Heart left ventricle (tissue), 16 donors: ENCODE measurements at regions not wholly inside any gene's neighbourhood (a gene's known extent, or its start where the extent isn't known, plus 50 kb on each side); places are given as distances from the start of the nearest gene placed in this dataset.
"Not testable (repeated sequence)": the region's sequence is repeated elsewhere in the genome, so short reads cannot be mapped to it uniquely, and the experiment has no call there.

Experiments
- ATAC-seq, 4 donors: fragments of 200-7000 bp; cut with Tn5 transposase; one replicate each; pipeline ENCODE4 v1.9.1; 2020 to 2022; ENCODE audit warnings: moderate library complexity in 4 of 4, mild to moderate bottlenecking in 3 of 4, moderate number of reproducible peaks in 1 of 4
- DNase-seq, 5 donors: peaks; one replicate each; pipeline ENCODE4 v3.0.0-alpha.2; 2020
- H3K27ac ChIP-seq, 12 donors: fragments of 200-600 bp; sonication (generic) in 4 of 12; one replicate each; pipeline versions ENCODE4 v1.5.0 to v1.8.0; 2016 to 2022; ENCODE audit warnings: mild to moderate bottlenecking in 2 of 12
- H3K27me3 ChIP-seq, 9 donors: fragments of 200-600 bp; sonication (generic) in 2 of 9; one replicate each; pipeline versions ENCODE4 v1.5.1 to v1.8.0; 2016 to 2022; ENCODE audit warnings: mild to moderate bottlenecking in 3 of 9
- H3K36me3 ChIP-seq, 9 donors: fragments of 200-600 bp; sonication (generic) in 2 of 9; one replicate each; pipeline versions ENCODE4 v1.5.0 to v1.8.0; 2018 to 2022; ENCODE audit warnings: mild to moderate bottlenecking in 2 of 9
- H3K4me1 ChIP-seq, 12 donors: fragments of 200-600 bp; sonication (generic) in 4 of 12; one replicate each; pipeline versions ENCODE4 v1.5.0 to v1.8.0; 2016 to 2022; ENCODE audit warnings: mild to moderate bottlenecking in 3 of 12
- H3K4me3 ChIP-seq, 12 donors: fragments of 200-600 bp; sonication (generic) in 4 of 12; one replicate each; pipeline versions ENCODE4 v1.5.0 to v1.8.0; 2017 to 2022; ENCODE audit warnings: mild to moderate bottlenecking in 9 of 12, moderate library complexity in 4 of 12
- H3K9me3 ChIP-seq, 12 donors: fragments of 200-600 bp; sonication (generic) in 4 of 12; one replicate each; pipeline versions ENCODE4 v1.5.0 to v1.8.0; 2016 to 2022; ENCODE audit warnings: mild to moderate bottlenecking in 1 of 12
- POLR2A ChIP-seq, 2 donors: fragments of 450-650 bp; IDR thresholded peaks; one replicate each; pipeline ENCODE4 v1.6.1; 2017; ENCODE audit warnings: antibody characterized with exemption in 2 of 2, mild to moderate bottlenecking in 2 of 2, moderate library complexity in 2 of 2
- WGBS, 4 donors: extraction: QIAGEN DNeasy Blood & Tissue Kit in 2 of 4; methylation state at CpG; one replicate each; pipeline versions ENCODE4 v1.1.5 to v1.1.7; 2013 to 2018; 5-methylcytosine and 5-hydroxymethylcytosine counted together
- intact Hi-C, 10 donors: fragments of 100-400 bp; cut with DNase I; formaldehyde crosslinking; loops; one replicate each; pipeline versions ENCODE4 v1.11.1 to v1.14.2; 2022
- TF ChIP-seq, protein P1 (sequence below), 12 donors: fragments of 200-600 bp; sonication (generic) in 4 of 12; IDR thresholded peaks; one replicate each; pipeline versions ENCODE4 v1.5.0 to v1.8.0; 2018 to 2022; ENCODE audit warnings: antibody characterized with exemption in 12 of 12, mild to moderate bottlenecking in 5 of 12
- donor health status: ischemic (EF 13 %, LVEDD 7.1; RV severe dilation, severe dysfunction).
- donor health status: healthy with polysubstance abuse.
- donor health status: DM: no; HTN: yes; CAD: no.
- donor health status: DM: no; HTN: no; CAD: no.
- donor health status: ischemic (EF 25% LVEDD 6.9; RV normal size, moderate dysfunction).
- donor health status: ischemic (EF 25% LVEDD 5.7; RV mildly dilated, moderate dysfunction).
- donor health status: healthy.
- donor health status: DM: yes; HTN: yes; CAD: no.
- donor health status: ischemic (EF 35%, LVEDD 5.7; RV mildly dilated, moderate dysfunction).
- donor health status: nonischemic (EF 11% LVEDD 7.7; RV severe dilation, severe dysfunction).
- donor health status: DM: yes; HTN: yes; CAD: no.
- donor health status: PGD.
- donor health status: ischemic (EF 29% LVEDD 5.4; RV normal size, mild dysfunction).
- donor health status: nonischemic (EF 23%, LVEDD 6.1; RV moderate dilation, normal function).

DNA sequence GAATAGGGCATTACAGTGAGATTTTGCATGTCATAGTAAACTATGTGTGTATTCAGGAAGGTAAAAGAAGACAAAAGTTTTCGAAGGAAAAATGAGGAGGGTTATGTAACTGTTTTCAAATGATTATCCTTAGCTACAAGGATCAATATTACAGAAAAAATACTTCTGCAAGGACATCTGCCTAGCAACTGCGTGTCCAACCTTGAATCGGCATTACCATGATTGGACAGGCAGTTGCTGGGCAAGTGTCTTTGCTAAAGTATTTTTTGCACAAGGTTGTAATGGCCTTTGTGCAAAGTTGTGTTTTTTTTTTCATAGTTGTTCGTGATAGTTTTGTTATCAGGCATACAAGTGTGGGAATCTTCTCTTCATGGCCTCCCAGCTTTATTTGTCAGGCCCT is 136.8 kb downstream of the FASLG start:
- Histone ChIP-seq H3K9me3 (no peaks in the 10 kb centered on the region), H3K27ac (no peak overlapping the region), H3K36me3 (no peaks in the 10 kb centered on the region), H3K4me3 (no peak overlapping the region), H3K27me3 (no peaks in the 10 kb centered on the region), H3K4me1 (no peaks in the 10 kb centered on the region)
- DNase-seq, result no peak
- intact Hi-C loops, result no loop called here
- WGBS, 4 donors, result 80 to 87% (median 82%) methylated on average over 4 of the region's 4 CpGs
- no peak for ATAC-seq
- no peak for TF ChIP-seq POLR2A (IDR thresholded peaks at IDR 0.05)
- TF ChIP-seq, protein P1, sequence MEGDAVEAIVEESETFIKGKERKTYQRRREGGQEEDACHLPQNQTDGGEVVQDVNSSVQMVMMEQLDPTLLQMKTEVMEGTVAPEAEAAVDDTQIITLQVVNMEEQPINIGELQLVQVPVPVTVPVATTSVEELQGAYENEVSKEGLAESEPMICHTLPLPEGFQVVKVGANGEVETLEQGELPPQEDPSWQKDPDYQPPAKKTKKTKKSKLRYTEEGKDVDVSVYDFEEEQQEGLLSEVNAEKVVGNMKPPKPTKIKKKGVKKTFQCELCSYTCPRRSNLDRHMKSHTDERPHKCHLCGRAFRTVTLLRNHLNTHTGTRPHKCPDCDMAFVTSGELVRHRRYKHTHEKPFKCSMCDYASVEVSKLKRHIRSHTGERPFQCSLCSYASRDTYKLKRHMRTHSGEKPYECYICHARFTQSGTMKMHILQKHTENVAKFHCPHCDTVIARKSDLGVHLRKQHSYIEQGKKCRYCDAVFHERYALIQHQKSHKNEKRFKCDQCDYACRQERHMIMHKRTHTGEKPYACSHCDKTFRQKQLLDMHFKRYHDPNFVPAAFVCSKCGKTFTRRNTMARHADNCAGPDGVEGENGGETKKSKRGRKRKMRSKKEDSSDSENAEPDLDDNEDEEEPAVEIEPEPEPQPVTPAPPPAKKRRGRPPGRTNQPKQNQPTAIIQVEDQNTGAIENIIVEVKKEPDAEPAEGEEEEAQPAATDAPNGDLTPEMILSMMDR (IDR thresholded peaks at IDR 0.05), result no peak

DNA sequence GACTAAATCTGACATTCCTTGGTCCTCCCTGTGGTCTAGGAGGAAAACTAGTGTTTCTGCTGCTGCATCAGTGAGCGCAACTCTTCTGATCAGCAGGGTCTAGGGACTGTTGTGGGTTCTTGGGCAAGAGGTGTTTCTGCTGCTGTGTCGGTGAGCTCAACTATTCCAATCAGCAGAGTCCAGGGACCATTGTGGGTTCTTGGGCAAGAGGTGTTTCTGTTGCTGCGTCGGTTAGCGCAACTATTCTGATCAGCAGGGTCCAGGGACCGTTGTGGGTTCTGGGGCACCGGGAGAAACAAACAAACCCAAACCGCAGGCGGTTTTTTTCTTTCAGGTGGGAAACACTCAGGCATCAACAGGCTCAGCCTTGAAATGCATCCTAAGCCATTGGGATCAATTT is 140.9 kb downstream of the FASLG start:
- ATAC-seq, H3K4me3 ChIP-seq, H3K36me3 ChIP-seq, H3K27ac ChIP-seq, H3K4me1 ChIP-seq, DNase-seq, H3K9me3 ChIP-seq, H3K27me3 ChIP-seq, intact Hi-C loops: not testable (repeated sequence)
- 83 to 95% (median 90%) methylated on average over 9 of the region's 9 CpGs for WGBS, 4 donors

DNA sequence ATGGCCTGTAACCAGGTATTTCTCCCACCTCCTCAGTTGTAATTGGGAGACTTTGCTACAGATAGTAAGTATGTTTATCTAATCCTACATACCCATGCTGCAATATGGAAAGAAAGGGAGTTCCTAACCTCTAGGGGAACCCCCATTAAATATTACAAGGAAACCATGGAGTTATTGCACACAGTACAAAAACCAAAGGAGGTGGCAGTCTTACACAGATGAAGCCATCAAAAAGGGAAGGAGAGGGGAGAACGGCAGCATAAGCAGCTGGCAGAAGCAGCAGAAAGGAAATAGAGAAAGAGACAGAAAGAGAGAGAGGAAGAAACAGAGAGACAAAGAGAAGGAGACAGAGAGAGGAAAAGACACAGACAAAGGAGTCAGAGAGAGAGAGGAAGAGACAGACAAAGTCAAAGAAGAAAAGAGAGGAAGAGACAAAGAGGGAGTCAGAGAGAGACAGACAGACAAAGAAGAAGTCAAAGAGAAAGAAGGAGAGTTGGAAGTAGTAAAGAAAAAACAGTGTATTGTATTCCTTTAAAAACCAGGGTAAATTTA is 142.9 kb downstream of the FASLG start:
- 52 to 71% (median 62%) methylated on average over 1 of the region's 1 CpG for WGBS, 4 donors
- intact Hi-C loops, result no loop called here

DNA sequence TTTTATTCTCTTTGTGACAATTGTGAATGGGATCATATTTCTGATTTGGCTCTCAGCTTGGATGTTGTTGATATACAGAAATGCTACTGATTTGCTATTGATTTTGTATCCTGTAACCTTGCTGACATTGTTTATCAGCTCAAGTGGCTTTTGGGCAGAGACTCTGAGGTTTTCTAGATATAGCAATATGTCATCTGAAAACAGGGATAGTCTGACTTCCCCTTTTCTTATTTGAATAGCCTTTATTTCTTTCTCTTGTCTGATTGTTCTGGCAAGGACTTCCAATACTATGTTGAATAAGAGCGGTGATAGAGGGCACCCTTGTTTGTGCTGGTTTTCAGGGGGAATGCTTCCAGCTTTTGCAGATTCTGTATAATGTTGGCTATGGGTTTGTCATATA is 150.8 kb downstream of the FASLG start:
- 84 to 96% (median 95%) methylated on average over 1 of the region's 1 CpG for WGBS, 4 donors
- no peaks in the 10 kb centered on the region for H3K4me1 ChIP-seq
- no peak for TF ChIP-seq POLR2A (IDR thresholded peaks at IDR 0.05)
- TF ChIP-seq, protein P1 (IDR thresholded peaks at IDR 0.05), result no peak
- no peaks in the 10 kb centered on the region for H3K36me3 ChIP-seq
- no peaks in the 10 kb centered on the region for H3K27me3 ChIP-seq
- DNase-seq, result no peak
- no peak overlapping the region for H3K27ac ChIP-seq
- intact Hi-C loops, result no loop called here
- H3K4me3 ChIP-seq, result no peak overlapping the region
- peaks cover 0 to 3% (median 0%) of the 10 kb centered on the region in 12 donors for H3K9me3 ChIP-seq
- ATAC-seq, result no peak

More for the DNA sequence above, 142.9 kb downstream of the FASLG start:
- ATAC-seq, result no peak
- Histone ChIP-seq H3K27ac (no peak overlapping the region), H3K36me3 (no peaks in the 10 kb centered on the region), H3K4me1 (no peaks in the 10 kb centered on the region), H3K4me3 (no peak overlapping the region), H3K9me3 (peaks cover 0 to 6% (median 0%) of the 10 kb centered on the region in 12 donors), H3K27me3 (no peaks in the 10 kb centered on the region)
- no peak for DNase-seq
- TF ChIP-seq, protein P1 (IDR thresholded peaks at IDR 0.05), result no peak
- TF ChIP-seq POLR2A (IDR thresholded peaks at IDR 0.05), result no peak

DNA sequence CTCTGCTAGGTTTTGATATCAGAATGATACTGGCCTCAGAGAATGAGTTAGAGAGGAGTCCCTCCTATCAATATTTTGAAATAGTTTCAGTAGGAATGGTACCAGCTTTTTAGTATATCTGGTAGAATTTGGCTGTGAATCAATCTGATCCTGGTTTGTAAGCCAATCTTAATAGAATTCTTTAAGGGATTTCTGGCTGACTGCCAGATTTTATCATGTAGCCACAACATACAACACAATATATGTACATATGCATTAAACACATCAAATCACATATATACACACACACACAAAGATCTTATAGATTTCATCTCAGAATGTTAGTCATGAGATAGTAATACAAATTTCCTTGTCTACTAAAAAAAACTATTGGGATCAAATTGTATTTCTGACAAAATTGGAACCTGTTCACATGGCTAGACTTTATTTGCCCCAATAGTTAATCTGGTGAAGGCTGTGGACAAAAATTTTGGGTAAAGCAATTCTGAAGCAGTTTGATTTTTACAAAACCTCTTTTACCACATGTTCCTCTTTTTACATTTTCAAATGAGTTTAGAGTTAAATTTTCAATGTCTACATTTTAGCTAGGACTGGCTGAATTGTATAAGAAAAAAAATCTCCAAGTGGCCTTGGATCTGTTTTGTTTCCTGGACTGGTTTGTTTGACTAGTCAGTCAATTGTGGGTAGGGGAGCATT is 151.7 kb downstream of the FASLG start:
- no peak overlapping the region for H3K4me3 ChIP-seq
- TF ChIP-seq POLR2A (IDR thresholded peaks at IDR 0.05), result no peak
- TF ChIP-seq, protein P1 (IDR thresholded peaks at IDR 0.05), result no peak
- DNase-seq (no peak), ATAC-seq (no peak)
- H3K4me1 ChIP-seq, result no peaks in the 10 kb centered on the region
- no peak overlapping the region for H3K27ac ChIP-seq
- H3K36me3 ChIP-seq, result no peaks in the 10 kb centered on the region
- peaks cover 0 to 3% (median 0%) of the 10 kb centered on the region in 12 donors for H3K9me3 ChIP-seq
- H3K27me3 ChIP-seq, result no peaks in the 10 kb centered on the region
- intact Hi-C loops, result no loop called here
